HG03175 (cell line): ENCODE measurements at regions not wholly inside any gene's neighbourhood (a gene's known extent, or its start where the extent isn't known, plus 50 kb on each side); places are given as distances from the start of the nearest gene placed in this dataset.
"Not testable (repeated sequence)": the region's sequence is repeated elsewhere in the genome, so short reads cannot be mapped to it uniquely, and the experiment has no call there.

ENCODE experiments used
- ATAC-seq: cut with Tn5 transposase; IDR thresholded peaks from one replicate; pipeline ENCODE4 v1.9.1; 2021; ENCODE audit warnings: mild to moderate bottlenecking, moderate library complexity; ENCODE audit not compliant: unreplicated experiment

- no peak for ATAC-seq
These were observed 407.1 kb upstream of the FRG1 start for GRCh38 chr4:189533603-189534002.

DNA sequence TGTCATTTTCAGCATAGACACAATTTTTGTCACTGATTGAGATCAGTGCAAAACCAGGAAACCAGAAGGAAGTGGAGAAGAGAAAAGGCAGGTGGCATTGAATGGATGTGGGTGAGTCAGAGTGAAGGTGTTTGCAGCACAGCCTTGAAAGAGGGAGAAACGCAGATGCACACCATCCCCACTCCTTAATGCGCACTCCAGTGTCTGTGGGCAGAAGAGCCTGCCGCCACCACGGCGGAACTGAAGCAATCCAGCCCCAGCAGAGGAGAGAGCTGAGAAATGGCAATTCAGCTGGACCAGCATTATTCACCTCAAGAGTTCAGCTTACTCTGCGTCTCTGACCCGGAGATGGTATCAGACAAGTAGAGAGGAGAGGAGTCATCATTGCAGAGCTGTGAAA lies 393.1 kb upstream of the FRG1 start:
- no peak for ATAC-seq

GRCh38 chr4:189548484-189549125 lies 392.1 kb upstream of the FRG1 start:
- ATAC-seq = no peak

GRCh38 chr4:189551931-189552670 lies 388.6 kb upstream of the FRG1 start:
- ATAC-seq = not testable (repeated sequence)

DNA sequence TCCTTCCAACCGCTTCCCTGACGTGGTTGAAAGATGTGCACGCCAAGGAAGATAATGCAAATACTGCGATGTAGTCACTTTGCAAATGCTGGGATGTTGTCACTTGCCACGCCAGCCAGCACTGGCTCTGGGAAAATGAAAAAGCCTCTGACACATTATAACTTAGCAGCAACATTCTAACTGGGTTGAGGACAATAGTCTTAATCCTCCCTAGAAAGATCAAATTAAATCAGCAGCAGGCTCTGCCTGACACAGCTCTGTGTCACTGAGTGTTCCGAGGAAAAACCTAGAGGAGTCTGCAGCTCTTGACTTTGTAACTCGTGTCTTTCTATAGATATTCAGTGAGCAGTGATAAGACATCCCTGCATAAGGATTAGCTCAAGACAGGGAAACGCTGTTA lies 380.1 kb upstream of the FRG1 start:
- not testable (repeated sequence) for ATAC-seq

GRCh38 chr4:189563751-189564150 lies 376.9 kb upstream of the FRG1 start:
- not testable (repeated sequence) for ATAC-seq

- ATAC-seq = not testable (repeated sequence)
These were observed 374.4 kb upstream of the FRG1 start for GRCh38 chr4:189566271-189566670.

GRCh38 chr4:189566900-189567299 lies 373.8 kb upstream of the FRG1 start:
- not testable (repeated sequence) for ATAC-seq

- ATAC-seq = not testable (repeated sequence)
These were observed 361.0 kb upstream of the FRG1 start for GRCh38 chr4:189579645-189580044.

- not testable (repeated sequence) for ATAC-seq
These were observed 353.6 kb upstream of the FRG1 start for GRCh38 chr4:189586908-189587632.

GRCh38 chr4:189589201-189589600 lies 351.5 kb upstream of the FRG1 start:
- not testable (repeated sequence) for ATAC-seq

- no peak for ATAC-seq
These were observed 347.8 kb upstream of the FRG1 start for GRCh38 chr4:189592890-189593289.

GRCh38 chr4:189597341-189597740 lies 343.3 kb upstream of the FRG1 start:
- ATAC-seq = no peak

DNA sequence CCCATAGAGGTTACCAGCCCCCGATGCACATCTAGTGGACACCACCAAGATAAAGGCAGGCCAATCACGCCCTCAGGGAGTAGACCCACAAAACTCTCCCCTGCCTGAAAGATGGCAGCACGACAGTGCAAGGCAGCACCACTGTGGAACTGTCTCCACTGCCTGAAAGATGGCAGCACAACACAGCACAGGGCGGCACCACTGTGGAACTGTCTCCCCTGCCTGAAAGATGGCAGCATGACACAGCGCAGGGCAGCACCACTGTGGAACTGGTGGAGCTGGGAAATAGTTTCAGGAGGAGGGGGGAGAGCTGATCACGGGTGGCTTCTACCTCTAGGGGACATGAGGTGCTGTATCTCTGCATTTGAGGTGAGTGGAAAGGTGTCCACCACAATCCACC lies 340.4 kb upstream of the FRG1 start:
- ATAC-seq = no peak

- no peak for ATAC-seq
These were observed 339.8 kb upstream of the FRG1 start for GRCh38 chr4:189600718-189601435.

GRCh38 chr4:189602827-189603226 lies 337.8 kb upstream of the FRG1 start:
- ATAC-seq = not testable (repeated sequence)

DNA sequence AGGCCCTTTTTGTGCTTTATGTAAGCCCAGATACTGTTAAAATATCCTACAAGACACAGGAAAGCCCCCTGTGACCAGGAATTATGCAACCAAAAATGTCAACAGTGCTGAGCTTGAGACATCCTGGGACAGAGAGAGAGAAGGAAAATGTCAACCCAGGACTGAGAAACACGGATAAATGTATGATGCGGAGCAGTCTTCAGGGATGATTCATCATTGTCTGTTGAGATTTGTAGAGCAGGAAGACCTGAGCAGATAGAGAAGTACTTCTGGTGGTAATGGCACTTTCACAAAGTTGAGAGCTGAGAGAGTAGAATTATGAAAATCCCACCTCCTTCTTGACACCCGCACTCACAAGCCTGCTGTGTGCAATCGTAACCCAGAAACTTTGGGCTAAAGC lies 330.1 kb upstream of the FRG1 start:
- ATAC-seq = not testable (repeated sequence)

GRCh38 chr4:189613207-189613606 lies 327.5 kb upstream of the FRG1 start:
- no peak for ATAC-seq

DNA sequence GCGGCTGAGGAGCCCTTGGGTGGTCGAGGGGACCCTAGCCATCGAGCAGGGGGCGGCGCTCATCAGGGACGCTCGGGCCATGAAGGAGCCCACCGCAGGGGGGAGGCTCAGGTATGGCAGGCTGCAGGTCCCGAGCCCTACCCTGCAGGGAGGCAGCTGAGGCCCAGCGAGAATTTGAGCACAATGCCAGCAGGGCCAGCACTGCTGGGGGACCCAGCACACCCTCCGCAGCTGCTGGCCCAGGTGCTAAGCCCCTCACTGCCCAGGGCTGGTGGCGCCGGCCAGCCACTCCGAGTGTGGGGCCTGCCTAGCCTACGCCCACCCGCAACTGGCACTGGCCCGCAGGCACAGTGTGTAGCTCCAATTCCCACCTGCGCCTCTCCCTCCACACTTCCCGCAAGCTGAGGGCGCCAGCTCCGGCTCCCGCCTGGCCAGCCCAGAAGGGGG lies 325.4 kb upstream of the FRG1 start:
- no peak for ATAC-seq

DNA sequence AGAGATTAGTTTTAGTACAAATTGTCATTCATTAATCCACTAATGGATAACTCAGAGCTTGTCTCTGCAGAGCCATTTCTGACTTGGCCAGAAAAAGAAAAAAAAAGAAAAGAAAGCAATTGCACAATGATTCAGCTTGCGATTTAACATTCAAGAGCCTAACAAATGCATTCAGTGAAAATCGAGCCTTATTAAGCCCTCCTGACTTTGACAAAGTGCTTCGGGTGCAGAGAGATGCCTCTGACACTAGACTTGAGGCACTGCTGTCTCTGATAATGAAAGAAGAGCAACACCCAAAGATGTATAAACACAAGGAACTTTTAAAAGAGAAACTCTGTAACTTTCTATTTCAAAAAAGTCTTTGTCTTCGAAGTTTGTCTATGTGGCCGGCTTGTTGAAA lies 322.9 kb upstream of the FRG1 start:
- not testable (repeated sequence) for ATAC-seq
